PC-3 (cell line): ENCODE measurements at regions not wholly inside any gene's neighbourhood (a gene's known extent, or its start where the extent isn't known, plus 50 kb on each side); places are given as distances from the start of the nearest gene placed in this dataset.

Experiments used
- CTCF ChIP-seq: fragments of 300-600 bp; sonication (generic); conservative IDR thresholded peaks from 2 replicates; pipeline ENCODE4 v1.5.1; 2017; ENCODE audit warnings: antibody characterized with exemption, low read depth, mild to moderate bottlenecking, low read length
- EZH2 ChIP-seq: fragments of 300-600 bp; sonication (generic); IDR thresholded peaks from one replicate; pipeline ENCODE4 v1.6.1; 2017; ENCODE audit warnings: antibody characterized with exemption, mild to moderate bottlenecking, low read length; ENCODE audit not compliant: unreplicated experiment

DNA sequence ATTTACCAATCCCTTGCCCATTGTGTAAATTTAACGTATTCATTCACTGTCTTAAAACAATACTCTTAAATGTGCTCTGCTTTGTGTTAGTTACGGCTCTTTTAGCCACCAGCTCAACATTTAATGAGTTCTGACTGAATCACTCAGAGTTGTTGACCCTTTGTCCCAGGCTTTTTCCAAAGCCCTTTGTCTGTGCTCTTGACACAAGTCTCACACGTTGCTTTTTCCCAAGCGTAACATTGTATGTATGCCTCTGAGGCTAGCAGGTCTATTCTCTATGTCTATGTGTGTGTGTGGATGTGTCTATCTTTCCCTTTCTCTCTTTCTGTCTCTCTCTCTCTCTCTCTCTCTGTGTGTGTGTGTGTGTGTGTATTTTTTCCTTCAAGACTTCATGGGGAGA lies 435.4 kb upstream of the GOLIM4 start:
- no peak for TF ChIP-seq CTCF
- TF ChIP-seq EZH2 = no peak
